NCI-H526 (cell line): ENCODE measurements at regions not wholly inside any gene's neighbourhood (a gene's known extent, or its start where the extent isn't known, plus 50 kb on each side); places are given as distances from the start of the nearest gene placed in this dataset.

Experiments used
- DNase-seq, 2 experiments: peaks; one replicate each; lab custom pipeline; 2025; lab: John Stamatoyannopoulos, UW

DNA sequence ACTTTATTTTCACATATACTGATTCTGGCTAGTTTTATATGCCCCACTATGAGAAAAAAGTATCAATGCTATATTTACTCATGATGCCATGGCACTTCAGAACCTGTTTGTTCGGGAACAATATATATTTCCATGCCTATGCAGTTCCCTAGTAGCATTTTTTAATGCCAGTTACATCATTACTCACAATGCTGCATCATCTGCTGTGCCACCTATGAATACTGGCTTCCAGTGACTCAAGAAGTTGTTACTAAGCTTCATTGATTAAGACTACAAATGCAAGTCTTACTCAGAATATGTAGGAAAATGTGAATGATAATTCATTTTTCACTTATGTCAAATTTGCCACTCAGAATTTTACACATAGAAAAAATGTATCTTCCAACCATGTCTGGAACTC lies 97.9 kb downstream of the MAFB start:
- no peak for DNase-seq

GRCh38 chr20:40589581-40589980 lies 99.5 kb downstream of the MAFB start:
- no peak for DNase-seq

GRCh38 chr20:40588891-40589290 lies 100.1 kb downstream of the MAFB start:
- DNase-seq: no peak

DNA sequence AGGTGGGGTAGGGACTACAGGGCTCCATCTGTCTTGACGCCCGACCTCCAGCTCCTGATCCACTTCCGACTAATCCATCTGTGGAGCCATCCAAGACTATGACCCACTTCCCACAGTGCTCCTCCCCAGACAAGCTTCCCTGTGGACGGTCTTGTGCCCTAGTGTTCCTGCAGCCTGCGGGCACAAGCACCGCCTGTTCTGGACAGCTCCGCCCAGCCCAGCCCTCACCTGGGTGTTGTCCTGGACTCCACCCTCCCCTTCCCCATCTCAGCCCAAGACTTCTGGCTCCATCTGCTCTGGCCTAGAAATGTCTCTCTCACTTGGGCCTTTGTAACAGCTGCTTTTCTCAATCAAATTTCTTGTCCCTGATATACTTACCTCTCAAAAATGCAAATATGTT lies 102.0 kb downstream of the MAFB start:
- no peak for DNase-seq

DNA sequence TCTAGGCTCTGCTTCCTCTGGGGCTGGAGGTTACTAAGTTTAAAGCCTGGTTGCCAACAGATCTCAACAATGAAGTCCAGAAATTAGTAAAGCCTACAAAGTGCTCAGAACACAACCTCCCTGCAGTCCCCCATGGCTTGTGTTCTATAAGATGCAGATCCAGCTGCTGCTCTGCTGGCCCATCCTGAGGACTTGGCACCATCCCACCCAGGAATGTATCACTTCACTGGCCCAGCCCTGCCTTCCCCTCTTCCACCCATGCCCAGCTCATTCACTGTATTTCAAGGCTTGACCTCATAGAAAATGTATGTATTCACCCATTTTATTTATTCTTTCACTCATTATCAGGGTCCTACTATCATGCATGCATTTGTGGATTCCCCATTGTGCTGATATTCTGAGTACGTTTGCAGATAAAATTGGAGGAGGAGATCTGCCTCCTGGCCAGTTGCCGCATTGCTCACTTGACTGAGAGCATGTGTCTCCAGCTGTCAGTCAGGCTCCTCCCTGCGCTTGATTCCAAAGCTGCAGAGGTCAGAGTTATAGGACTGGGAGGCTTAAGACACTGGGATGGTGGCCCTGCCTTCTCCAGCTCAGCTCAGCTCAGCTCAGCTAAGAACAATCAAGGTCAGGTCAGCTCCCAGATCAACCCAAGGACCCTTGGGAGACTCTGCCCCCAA lies 104.8 kb downstream of the MAFB start:
- DNase-seq: no peak

- DNase-seq: no peak
Measured at GRCh38 chr20:40583636-40584035, 105.4 kb downstream of the MAFB start.

DNA sequence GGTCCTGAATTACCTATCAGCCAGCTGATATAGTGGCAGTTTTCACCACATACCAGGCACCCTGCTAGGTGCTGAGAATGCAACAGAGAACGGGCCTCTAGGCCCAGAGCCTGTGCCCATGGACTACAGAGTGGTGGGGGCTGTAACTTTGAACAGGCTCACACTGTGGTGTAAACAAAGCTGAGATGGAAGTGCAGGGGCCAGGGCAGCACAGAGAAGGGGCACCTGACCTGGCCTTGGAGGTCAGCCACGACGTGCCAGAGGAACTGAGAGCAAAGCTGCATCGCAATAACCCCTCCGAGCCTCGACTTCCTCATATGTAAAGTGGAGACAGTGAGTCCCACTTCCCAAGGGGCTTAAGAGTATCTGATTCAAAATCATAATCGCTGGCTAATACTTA lies 105.8 kb downstream of the MAFB start:
- DNase-seq: no peak

- DNase-seq: no peak
Measured at GRCh38 chr20:40582531-40582930, 106.5 kb downstream of the MAFB start.

GRCh38 chr20:40579701-40580100 lies 109.3 kb downstream of the MAFB start:
- DNase-seq: no peak

DNA sequence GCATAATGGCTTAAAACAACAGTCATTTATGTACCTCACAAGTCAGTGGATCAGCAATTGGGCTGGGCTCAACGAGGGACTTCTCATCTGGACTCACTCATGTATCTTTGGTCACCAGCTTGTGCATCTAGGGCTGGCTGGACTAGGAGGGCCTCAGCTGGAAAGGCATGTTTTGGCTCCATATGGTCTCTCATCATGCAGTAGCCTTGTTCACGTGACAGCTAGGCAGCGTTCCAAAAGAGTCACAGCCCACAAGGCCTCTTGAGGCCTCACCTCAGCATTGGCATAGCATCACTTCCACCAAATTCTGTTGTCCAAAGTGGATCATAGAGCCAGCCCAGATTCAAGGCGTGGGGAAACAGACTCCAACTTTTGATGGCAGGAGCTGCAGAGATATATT lies 110.1 kb downstream of the MAFB start:
- no peak for DNase-seq

DNA sequence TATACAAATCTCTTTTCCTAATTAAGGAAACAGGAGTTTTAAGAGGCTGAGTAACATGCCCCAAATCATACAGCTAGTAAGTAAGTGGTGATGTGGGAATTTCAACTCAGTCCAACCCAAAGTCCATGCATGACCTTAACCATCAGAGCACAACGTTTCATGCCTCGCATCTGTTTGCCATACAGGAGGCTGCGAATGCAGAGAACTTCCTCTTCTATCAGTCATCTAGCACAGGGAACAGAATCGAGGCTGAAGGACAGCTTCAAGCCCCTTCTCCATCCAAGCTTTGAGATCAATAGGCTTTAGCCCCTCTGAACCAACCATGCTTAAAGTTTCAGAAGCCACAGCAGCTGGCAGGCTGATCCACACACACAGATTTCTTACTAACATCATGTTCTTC lies 113.2 kb downstream of the MAFB start:
- DNase-seq: no peak

DNA sequence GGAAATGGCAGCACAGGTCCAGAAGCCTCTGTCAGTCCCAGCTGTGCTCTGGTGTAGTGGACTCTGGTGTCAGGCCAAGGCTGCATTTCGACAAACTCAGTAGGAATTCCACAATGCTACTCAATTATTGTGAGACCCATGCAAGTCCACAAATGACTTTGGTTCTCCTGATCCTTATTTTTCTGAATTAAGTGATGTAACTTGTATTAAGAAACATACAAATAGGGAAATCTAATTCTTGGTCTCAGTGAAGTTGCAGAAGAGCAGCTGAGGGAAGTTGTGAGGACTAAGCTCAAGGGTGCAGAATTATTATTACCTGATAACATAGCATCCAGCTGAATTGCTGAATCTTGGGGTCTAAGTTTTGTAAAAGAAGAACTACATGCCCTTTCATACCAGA lies 116.8 kb downstream of the MAFB start:
- no peak for DNase-seq

- no peak for DNase-seq
Measured at GRCh38 chr20:40571639-40572038, 117.4 kb downstream of the MAFB start.

DNA sequence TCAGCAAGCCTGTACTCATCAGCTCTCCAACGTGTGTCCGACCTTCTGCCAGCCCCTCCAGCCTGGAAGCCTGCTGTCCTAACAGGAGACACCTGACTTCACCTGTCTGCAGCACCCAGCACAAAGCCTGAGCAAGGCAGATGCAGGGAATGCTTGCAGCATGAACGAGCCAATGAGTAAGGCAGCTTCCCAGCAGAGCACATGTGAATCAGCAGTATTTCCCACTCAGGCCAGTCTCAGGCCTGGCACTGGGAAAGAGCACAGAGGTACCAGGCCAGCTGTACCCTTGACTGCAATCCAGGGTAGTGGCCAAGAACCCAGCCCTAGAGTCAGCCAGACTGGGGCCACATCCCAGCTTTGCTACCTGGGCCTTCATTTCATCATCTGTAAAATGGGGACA lies 120.8 kb downstream of the MAFB start:
- no peak for DNase-seq

DNA sequence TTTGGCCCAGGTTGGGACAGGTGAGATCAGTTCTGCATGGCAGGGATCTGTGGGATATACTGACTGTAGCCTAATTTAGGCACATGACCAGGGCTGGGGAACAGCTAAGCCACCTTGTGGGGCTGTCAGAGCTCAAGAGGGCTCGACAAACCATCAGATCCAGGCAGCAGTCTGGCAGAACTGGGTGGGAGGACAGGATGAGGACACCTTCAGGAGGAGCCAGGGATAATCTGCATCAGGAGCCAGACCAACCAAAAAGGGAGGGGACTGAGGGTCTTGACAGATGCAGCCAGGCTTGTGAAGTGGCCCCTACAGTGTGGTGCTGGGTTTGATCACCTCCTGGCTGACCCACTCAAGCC lies 123.4 kb downstream of the MAFB start:
- no peak for DNase-seq

DNA sequence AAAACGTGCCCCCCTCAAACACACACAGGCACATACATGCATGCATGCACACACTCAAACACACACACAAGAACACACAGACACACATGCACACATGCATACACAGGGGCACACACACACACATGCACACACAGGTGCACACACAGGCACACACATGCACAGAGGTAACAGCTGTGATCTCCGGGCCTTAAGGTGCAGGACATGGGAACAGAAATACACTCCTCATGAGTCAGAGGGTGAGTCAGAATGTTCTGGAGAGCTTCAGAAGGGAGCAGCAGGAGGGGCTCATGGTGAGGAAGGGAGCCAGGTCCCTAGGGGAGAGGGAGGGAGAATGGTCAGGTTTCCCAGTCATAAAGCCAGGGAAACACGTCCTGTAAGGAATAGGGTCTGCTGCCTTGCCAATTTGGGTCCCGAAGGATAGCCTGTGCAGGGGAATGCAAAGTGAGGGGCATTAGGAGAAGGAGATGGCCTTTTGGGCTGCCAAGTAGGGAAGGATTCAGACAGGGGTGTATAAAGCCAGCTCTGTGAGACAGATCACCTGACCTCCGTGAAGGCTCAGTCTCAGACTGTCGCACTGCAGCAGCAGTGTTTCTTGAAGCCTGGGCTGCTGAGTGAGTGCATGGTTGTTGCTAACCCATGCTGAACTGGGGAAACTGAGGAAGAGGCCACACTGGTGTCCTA lies 123.9 kb downstream of the MAFB start:
- DNase-seq: no peak

GRCh38 chr20:40563296-40563950 lies 125.6 kb downstream of the MAFB start:
- no peak for DNase-seq

DNA sequence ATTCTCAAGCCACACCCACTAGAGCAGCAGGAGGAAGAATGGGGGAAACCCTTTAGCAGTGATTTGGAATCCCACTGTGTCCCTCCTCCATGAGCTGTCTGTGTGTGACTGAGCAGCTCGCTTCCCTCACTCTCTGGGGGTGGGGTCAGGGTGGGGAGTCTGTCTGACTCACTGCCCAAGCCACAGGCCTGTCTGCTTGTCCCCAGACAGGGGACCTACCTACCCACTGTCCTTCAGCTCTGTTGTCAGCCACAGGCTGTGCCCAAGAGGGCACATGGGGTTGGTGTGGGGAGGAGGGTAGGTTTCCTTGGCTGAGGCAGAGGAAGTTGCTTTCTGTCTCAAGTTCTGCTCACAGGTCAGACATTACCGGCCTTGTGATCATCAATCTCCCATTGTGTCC lies 127.0 kb downstream of the MAFB start:
- no peak for DNase-seq

DNA sequence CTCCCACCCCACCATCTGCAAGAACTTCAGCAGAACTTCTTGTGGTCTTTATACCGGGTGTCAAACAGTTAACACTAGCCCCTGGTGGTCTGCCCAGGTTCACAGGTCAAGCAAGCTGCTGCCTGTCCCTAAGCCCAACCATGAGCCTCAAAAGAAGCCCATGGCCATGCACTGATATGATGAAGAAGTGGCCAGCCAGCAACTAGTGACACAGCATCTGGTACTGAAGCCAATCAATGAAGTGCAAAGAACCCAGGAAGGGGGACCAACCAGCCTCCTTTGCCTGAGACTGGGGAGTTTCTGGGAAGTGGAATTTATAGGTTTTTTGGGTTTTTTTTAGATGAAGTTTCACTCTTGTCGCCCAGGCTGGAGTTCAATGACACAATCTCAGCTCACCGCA lies 127.8 kb downstream of the MAFB start:
- no peak for DNase-seq

DNA sequence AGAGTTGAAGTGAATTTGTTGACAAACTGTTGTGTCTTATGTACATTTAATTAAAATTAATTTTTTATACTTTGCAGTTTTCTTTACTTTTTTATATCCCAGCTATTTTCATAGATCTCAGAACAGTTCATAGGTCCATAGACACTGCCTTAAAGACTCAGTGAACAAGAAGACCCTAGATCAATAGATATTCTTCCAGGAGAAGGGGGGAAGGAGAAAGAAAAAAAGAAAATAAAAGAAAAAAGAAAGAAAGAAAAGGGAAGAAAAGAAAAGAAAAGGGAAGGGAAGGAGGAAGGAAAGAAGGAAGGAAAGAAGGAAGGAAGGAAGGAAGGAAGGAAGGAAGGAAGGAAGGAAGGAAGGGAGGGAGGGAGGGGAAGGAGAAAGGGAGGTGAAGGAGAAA lies 130.8 kb downstream of the MAFB start:
- no peak for DNase-seq

DNA sequence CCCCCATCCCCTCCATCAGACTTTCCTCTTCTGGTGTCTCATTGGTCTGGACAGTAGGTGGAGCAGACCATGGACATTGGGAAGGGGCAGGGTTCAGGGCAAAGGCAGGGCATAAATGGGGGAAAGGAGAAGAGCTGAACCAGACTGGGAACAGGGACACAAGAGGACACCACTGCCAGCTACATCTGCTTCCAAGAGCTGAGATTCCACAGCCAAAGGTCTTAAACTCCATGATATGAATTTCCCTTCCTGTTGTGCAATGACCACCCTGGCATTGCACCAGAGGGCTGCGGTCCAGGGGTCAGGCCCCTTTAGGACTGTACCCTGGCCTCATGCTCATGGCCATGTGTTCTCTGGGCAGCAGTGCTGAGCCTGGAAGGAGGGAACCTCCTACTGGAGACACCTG lies 137.9 kb downstream of the MAFB start:
- no peak for DNase-seq

DNA sequence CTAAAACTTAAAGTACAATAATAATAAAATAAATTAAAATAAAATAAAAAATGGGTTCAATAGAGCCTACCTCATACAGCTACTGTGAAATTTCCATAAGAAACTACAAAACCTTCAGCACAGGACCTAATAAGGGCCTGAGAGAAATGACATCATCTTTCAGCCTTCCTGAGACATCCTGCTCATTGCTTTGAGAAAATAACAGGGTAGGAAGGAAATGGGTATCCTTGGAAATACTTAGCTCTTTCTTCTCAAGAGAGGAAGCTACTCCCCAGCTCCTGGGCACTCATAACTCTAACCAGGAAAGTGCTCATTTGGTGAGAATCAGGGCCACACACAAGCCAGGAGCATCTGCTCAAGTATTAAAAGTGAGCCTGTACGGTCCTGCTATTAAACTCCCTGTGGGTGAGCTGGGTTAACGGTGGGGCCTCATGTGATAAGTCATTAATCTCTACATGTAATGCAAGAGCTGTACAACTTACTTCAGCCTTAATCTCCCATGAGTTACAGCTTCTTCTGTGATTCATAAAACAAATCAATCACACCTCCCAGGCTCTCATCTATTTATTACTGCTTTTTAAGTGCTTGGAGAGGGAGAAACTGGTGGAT lies 141.4 kb downstream of the MAFB start:
- no peak for DNase-seq

DNA sequence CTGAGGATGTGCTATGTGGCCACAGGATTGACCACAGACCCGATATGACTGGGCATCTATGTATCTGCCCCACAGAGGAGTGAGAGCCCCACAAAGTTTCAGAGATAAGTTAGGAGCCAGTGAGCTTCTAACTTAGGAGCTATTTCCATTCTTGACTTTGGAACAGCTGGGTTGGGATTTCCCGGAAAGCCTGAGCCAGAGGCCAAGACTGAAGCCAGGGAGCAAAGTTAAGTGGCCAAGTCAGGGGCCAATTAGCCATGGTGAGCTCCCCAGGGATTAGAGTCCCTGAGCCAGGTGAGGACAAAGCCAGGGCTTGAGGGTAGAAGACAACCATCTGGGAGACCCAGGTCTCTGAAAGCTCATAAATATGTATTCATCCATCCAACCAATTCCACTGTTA lies 143.6 kb downstream of the MAFB start:
- DNase-seq: no peak
